SIG-M5 treated with dmso at 0.1 percent for 504 hours (cell line): ENCODE measurements at regions not wholly inside any gene's neighbourhood (a gene's known extent, or its start where the extent isn't known, plus 50 kb on each side); places are given as distances from the start of the nearest gene placed in this dataset.
"Not testable (repeated sequence)": the region's sequence is repeated elsewhere in the genome, so short reads cannot be mapped to it uniquely, and the experiment has no call there.

Experiments
- DNase-seq: peaks from one replicate; lab custom pipeline; 2025; ENCODE audit not compliant: unreplicated experiment; lab: John Stamatoyannopoulos, UW

DNA sequence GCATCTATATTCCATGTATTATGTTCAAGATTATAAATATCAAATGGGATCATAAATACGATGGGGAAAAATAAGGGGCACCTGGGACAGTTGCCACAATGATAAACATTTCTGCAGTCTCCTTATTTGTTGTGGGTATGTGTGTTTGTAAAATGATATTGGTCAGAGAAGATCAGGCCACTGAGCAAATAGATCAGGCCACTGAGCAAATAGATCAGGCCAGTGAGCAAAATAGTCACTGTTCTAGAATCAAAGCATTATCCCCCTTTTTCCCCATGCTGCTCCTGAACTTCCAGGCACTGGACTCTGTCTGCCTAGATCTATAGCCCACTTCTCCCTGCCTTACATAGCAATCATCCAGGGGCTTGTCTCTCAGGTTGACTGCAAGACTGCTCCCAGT is 599.8 kb upstream of the USP24 start:
- DNase-seq = no peak

- DNase-seq = no peak
These were observed 598.5 kb upstream of the USP24 start for GRCh38 chr1:55813618-55814017.

DNA sequence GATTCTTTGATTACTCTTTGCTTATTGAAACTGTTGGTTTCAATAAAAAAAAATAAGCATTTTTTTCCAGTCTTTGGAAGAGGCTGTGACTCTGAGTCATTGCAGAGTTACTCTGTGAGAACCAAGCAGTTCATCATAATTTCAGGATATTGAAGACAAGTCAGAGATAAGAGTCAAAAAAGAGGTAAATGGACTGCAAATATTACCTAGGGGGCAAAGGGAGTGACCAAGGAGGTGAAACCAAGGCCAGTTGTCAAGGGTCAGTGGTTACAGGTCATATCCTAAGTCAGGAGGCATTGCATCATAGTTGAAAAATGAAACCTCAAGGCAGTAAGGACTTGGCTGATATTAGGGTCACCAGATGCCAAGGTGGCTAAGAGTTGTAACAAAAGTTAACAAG is 597.1 kb upstream of the USP24 start:
- DNase-seq = no peak

DNA sequence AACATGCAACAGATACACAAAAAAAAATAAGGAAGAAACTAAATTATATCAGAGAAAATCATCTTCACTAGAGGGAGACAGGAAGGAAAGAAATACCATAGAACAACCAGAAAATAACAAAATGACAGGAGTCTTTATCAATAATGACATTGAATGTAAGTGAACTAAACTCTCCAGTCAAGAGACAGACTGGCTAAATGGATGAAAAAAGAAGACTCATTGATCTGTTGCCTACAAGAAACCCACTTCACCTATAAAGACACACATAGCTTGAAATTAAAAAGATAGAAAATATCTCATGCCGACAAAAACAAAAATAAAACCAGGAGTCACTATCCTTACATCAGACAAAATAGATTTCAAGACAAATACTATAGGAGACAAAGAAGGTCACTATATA is 593.1 kb upstream of the USP24 start:
- no peak for DNase-seq

DNA sequence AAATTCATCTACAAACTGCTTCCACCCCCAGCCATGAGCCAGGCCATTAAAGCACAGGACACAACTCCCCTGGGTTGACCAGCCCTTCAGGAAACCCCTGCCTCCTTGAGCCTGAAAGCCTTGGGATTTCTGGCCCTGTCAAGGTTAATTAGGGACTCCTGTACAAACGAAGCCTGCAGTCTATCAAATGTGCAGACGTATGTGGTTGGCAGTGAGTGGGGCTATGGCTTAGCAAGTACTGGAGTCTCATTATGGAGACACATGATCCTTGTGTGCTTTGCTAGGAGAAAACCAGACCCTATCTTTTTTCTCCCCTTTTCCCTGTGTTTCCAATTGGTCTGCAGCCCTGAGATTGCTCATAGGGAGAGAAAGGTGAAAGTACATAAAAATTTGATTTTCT is 588.3 kb upstream of the USP24 start:
- no peak for DNase-seq

- DNase-seq = no peak
These were observed 586.3 kb upstream of the USP24 start for GRCh38 chr1:55801481-55801880.

DNA sequence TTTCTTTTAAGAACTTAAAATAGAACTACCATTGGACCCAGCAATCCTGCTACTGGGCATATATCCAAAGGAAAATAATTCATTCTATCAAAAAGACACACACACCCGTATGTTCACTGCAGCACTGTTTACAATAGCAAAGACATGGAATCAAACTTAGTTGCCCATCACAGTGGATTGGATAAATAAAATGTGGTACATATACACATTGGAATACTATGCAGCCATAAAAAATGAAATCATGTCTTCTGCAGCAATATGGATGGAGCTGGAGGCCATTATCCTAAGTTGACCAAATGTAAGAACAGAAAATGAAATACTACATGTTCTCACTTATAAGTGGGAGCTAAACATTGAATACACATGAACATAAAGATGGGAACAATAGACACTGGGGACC is 585.3 kb upstream of the USP24 start:
- DNase-seq = no peak

GRCh38 chr1:55793856-55794255 is 578.7 kb upstream of the USP24 start:
- no peak for DNase-seq

DNA sequence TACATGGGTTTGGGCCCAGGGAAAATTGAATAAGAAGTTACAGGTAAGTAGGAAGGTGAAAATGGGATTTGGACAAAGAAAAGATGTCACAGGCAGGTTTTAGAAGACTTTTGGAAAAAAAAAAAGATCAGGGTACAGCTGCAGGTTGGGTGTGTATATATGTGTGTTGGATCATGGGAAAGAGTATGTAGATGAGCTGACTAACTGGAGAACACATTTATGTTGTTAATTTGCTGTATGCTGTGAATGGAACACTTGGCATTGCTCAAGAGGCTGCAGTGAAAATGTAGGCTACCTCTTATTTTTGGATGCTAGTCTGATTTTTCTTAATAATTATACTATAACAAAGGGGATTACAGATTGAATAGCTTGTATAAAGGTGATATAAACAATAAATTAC is 577.7 kb upstream of the USP24 start:
- DNase-seq = no peak

DNA sequence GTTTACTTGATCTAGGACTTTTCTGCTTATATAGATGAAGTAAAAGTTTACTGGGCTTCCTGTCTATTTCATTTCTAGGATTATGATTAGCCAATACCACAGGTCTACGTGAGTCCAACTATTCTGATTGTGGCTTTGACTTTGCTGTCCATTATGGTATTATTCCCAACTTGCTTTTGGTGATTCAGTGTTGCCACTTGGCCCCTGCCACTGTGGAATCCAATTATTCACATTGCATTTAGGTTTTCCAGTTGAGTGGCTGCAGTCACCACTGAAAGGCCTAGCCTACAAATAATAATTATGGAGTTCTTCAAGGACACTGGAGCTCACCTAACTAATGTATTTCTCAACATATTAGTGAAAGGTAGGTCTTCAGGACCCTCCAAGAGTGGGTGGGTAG is 574.3 kb upstream of the USP24 start:
- DNase-seq = no peak

DNA sequence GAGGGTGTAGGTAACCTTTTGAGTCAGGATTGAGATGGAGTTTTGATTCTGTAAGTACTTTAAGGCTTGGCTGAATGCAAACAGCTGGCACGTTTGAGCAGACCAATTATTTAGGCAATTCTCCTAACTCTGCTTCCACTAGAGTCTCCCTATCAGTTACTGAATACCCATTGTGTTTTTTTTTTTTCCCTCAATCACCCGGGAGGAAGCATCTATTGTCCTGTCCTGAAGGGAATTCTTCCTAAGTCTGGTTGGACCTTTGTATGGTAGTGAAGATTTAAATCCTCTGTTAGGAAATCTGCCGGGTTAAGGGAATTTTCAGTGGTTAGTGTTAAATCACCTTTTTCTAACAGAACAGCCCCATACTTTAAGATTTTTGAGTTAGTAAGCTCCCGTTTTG is 571.2 kb upstream of the USP24 start:
- DNase-seq = no peak

DNA sequence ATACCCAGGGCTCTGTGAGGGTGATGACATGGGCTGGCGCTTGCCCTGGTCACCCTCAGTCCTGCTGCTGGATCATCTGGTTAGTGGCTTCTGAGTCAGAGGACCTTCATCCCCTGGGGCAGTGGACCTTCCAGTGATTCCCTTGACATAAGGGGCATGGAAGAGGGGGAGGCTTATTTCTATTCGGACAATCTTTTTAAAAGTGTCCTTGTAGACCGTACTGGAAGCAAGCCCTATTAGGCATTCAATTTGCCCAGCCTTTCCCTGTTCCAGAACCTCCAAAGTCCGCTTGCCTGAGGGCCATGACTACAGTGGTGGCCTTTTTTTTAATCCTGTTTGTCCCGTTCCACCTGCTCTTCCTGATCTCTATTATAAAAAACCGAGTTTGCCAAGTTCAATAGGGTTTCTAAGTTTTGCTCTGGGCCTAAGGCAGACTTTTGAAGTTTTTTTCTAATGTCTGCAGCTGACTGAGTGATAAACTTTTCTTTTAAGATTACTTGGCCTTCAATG is 569.8 kb upstream of the USP24 start:
- peak; percentile 0 for DNase-seq

- DNase-seq = no peak
These were observed 566.8 kb upstream of the USP24 start for GRCh38 chr1:55781944-55782482.

GRCh38 chr1:55781003-55781402 is 565.8 kb upstream of the USP24 start:
- DNase-seq = no peak

- no peak for DNase-seq
These were observed 562.4 kb upstream of the USP24 start for GRCh38 chr1:55777545-55777944.

DNA sequence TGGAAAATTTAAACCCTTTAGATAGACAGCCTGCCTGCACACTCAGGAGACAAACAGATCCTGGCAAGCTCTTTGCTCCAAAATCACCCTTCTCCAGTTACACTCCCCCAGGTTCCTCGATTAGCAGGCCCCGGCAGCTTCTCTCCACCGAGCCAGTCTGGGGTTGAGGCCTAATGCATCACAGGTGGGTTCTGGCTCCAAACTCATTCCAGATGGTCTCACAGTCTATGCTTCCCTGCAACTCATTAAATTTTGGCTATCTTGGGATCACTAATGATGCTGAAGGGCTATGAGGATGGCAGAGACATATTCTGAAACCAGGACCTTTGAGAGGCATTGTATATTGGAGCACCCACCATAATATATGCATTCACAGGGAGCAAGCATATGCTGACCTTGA is 559.8 kb upstream of the USP24 start:
- DNase-seq = no peak

DNA sequence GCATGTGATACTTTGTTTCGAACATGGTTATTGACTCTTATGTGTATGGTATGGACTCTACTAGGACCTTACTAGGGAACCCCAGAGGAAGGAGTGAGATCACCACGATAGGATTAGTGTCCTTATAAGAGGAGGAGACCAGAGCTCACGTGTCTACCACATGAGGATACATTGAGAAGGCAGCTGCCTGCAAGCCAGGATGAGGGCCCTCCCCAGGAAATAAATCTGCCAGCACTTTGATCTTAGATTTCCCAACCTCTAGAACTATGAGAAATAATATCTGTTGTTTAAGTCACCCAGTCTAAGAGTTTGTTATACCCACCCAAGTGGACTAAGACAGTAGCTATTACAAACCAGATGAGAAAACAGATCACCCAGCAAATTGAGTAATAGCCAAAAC is 559.3 kb upstream of the USP24 start:
- no peak for DNase-seq

GRCh38 chr1:55773211-55773940 is 558.2 kb upstream of the USP24 start:
- DNase-seq = no peak

GRCh38 chr1:55768327-55768952 is 553.3 kb upstream of the USP24 start:
- DNase-seq = no peak

- DNase-seq = no peak
These were observed 552.0 kb upstream of the USP24 start for GRCh38 chr1:55767171-55767570.

DNA sequence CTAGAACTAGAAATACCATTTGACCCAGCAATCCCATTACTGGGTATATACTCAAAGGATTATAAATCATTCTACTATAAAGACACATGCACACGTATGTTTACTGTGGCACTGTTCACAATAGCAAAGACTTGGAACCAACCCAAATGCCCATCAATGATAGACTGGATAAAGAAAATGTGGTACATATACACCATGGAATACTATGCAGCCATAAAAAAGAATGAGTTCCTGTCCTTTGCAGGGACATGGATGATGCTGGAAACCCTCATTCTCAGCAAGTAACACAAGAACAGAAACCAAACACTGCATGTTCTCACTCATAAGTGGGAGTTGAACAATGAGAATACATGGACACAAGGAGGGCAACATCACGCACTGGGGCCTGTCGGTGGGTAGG is 550.3 kb upstream of the USP24 start:
- DNase-seq = not testable (repeated sequence)

- no peak for DNase-seq
These were observed 536.6 kb upstream of the USP24 start for GRCh38 chr1:55751776-55752175.

GRCh38 chr1:55750628-55750995 is 535.4 kb upstream of the USP24 start:
- DNase-seq = no peak
